Nephron (organoid): ENCODE measurements at regions not wholly inside any gene's neighbourhood (a gene's known extent, or its start where the extent isn't known, plus 50 kb on each side); places are given as distances from the start of the nearest gene placed in this dataset.

ENCODE experiments used
- H3K27ac Mint-ChIP-seq, 3 experiments: 2 replicates each; pipeline ENCODE4 v1.8.0; 2020; ENCODE audit warnings: mixed read lengths in 3 of 3, mild to moderate bottlenecking in 2 of 3, moderate library complexity in 1 of 3
- H3K27me3 Mint-ChIP-seq: 2 replicates; pipeline ENCODE4 v1.8.0; 2021; ENCODE audit warnings: low read depth, mild to moderate bottlenecking, moderate library complexity, mixed read lengths
- H3K36me3 Mint-ChIP-seq: 2 replicates; pipeline ENCODE4 v1.8.0; 2020; ENCODE audit warnings: low read depth, mixed read lengths
- H3K4me1 Mint-ChIP-seq: 2 replicates; pipeline ENCODE4 v1.8.0; 2020; ENCODE audit warnings: mixed read lengths
- H3K4me3 Mint-ChIP-seq, 3 experiments: 2 replicates each; pipeline ENCODE4 v1.8.0; 2020; ENCODE audit warnings: mild to moderate bottlenecking in 3 of 3, mixed read lengths in 3 of 3, moderate library complexity in 2 of 3
- H3K9me3 Mint-ChIP-seq: 2 replicates; pipeline ENCODE4 v1.8.0; 2020; ENCODE audit warnings: mixed read lengths
- TF ChIP-seq, protein P1 (sequence below), 3 experiments: fragments of 200-600 bp; sonication (generic); IDR thresholded peaks; one replicate each; pipeline ENCODE4 v1.5.0; 2021; ENCODE audit warnings: antibody characterized with exemption in 3 of 3; ENCODE audit not compliant: unreplicated experiment in 3 of 3

DNA sequence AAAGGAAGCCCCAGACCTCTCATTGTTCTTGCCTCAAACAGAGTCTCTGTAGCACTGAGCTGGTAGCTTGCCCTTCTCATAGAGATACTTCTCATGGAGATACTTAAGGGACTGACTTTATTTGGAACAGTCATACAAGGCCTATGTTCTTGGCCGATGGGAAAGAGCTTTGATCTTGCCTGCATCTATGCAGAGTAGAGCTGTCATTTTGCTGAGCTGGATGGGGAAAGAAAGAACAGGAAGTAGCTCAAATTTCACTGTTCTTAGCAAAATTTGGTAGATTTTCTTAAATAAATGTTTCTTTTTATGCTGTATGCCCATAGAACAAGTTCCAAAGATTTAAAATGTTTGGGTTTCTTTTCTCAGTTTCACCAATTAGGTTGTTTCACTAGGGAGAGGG is 119.3 kb upstream of the SEC61G start:
- Mint-ChIP-seq H3K27me3 (no peaks in the 10 kb centered on the region), H3K4me1 (peaks cover 14% of the 10 kb centered on the region), H3K4me3 (no peak overlapping the region), H3K9me3 (no peaks in the 10 kb centered on the region), H3K36me3 (no peaks in the 10 kb centered on the region), H3K27ac (peak overlapping the region; percentile 29 to 51 (median 46))
- TF ChIP-seq, protein P1, sequence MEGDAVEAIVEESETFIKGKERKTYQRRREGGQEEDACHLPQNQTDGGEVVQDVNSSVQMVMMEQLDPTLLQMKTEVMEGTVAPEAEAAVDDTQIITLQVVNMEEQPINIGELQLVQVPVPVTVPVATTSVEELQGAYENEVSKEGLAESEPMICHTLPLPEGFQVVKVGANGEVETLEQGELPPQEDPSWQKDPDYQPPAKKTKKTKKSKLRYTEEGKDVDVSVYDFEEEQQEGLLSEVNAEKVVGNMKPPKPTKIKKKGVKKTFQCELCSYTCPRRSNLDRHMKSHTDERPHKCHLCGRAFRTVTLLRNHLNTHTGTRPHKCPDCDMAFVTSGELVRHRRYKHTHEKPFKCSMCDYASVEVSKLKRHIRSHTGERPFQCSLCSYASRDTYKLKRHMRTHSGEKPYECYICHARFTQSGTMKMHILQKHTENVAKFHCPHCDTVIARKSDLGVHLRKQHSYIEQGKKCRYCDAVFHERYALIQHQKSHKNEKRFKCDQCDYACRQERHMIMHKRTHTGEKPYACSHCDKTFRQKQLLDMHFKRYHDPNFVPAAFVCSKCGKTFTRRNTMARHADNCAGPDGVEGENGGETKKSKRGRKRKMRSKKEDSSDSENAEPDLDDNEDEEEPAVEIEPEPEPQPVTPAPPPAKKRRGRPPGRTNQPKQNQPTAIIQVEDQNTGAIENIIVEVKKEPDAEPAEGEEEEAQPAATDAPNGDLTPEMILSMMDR (IDR thresholded peaks at IDR 0.05; ENCODE audit: unreplicated experiment in 3 of 3): no peak

DNA sequence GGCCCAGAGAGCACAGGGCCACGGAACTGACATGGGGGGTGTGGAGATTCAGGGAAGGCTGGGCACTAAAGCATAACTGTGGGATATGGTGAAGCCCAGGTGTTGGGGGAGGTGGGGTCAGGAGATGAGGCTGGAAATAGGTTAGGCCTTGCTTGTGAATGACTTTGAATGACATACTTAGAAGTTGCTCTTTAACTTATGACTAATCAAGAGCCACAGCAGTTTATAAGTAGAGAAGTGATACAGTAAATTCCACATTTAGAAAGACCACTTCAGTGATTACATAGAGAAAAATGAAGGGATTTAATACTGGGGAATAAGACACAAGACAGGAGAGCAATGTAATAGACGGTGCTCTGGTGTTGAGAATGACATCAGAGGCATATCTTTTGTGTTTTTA is 120.8 kb upstream of the SEC61G start:
- Mint-ChIP-seq H3K27me3 (no peaks in the 10 kb centered on the region), H3K27ac (peak overlapping the region; percentile 64 to 93 (median 79)), H3K9me3 (no peaks in the 10 kb centered on the region)

DNA sequence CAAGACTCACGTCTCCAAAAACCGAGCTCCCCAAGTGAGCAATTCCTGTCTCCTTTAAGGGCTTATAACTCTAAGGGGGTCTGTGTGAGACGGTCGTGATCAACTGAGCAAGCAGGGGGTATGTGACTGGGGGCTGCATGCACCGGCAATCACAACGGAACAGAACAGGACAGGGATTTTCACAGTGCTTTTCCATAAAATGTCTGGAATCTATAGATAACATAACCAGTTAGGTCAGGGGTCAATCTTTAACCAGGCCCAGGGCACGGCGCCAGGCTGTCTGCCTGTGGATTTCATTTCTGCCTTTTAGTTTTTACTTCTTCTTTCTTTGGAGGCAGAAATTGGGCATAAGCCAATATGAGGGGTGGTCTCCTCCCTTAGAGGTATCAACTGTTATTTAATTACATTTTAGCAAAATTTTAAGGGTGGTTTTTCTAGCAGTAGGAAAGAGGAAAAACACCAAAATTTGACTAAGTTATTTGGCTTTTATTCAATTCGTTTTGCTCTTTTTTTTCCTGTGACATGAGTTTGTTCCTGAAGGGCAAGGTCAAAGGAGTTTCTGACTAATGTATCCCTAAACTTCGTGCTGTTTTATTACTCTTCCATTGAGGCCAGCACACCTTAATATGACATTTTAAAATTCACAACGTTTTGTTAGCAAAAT is 121.4 kb upstream of the SEC61G start:
- Mint-ChIP-seq H3K4me1 (peaks cover 14% of the 10 kb centered on the region), H3K36me3 (no peaks in the 10 kb centered on the region), H3K27me3 (no peaks in the 10 kb centered on the region), H3K4me3 (peak overlapping the region in 1 of 3 experiments; percentile 12), H3K9me3 (no peaks in the 10 kb centered on the region), H3K27ac (peak overlapping the region; percentile 64 to 93 (median 79))
- TF ChIP-seq, protein P1 (IDR thresholded peaks at IDR 0.05; ENCODE audit: unreplicated experiment in 3 of 3): no peak

More for the DNA sequence above, 120.8 kb upstream of the SEC61G start:
- TF ChIP-seq, protein P1 (IDR thresholded peaks at IDR 0.05; ENCODE audit: unreplicated experiment in 3 of 3): no peak
- Mint-ChIP-seq H3K4me3 (no peak overlapping the region), H3K36me3 (no peaks in the 10 kb centered on the region), H3K4me1 (peaks cover 14% of the 10 kb centered on the region)

- TF ChIP-seq, protein P1 (IDR thresholded peaks at IDR 0.05; ENCODE audit: unreplicated experiment in 3 of 3): no peak
- H3K36me3 Mint-ChIP-seq: no peaks in the 10 kb centered on the region
- H3K4me1 Mint-ChIP-seq: peaks cover 14% of the 10 kb centered on the region
These were observed 123.0 kb upstream of the SEC61G start for GRCh38 chr7:54881816-54882520.

GRCh38 chr7:54882694-54883093 is 123.7 kb upstream of the SEC61G start:
- H3K27ac Mint-ChIP-seq: no peak overlapping the region
- no peak overlapping the region for H3K4me3 Mint-ChIP-seq
- H3K36me3 Mint-ChIP-seq: no peaks in the 10 kb centered on the region
- H3K27me3 Mint-ChIP-seq: no peaks in the 10 kb centered on the region
- H3K9me3 Mint-ChIP-seq: no peaks in the 10 kb centered on the region
- peaks cover 14% of the 10 kb centered on the region for H3K4me1 Mint-ChIP-seq
- TF ChIP-seq, protein P1 (IDR thresholded peaks at IDR 0.05; ENCODE audit: unreplicated experiment in 3 of 3): no peak

More at GRCh38 chr7:54881816-54882520, 123.0 kb upstream of the SEC61G start:
- no peaks in the 10 kb centered on the region for H3K9me3 Mint-ChIP-seq
- no peaks in the 10 kb centered on the region for H3K27me3 Mint-ChIP-seq
- H3K27ac Mint-ChIP-seq: no peak overlapping the region
- H3K4me3 Mint-ChIP-seq: no peak overlapping the region
